Effector memory CD8-positive, alpha-beta T cell (primary cell): ENCODE measurements at regions not wholly inside any gene's neighbourhood (a gene's known extent, or its start where the extent isn't known, plus 50 kb on each side); places are given as distances from the start of the nearest gene placed in this dataset.

Source experiments
- ATAC-seq: fragments of 150-1000 bp; cut with Tn5 transposase; replicated peaks from 2 replicates; pipeline ENCODE4 v1.10.0; 2021; ENCODE audit warnings: mild to moderate bottlenecking, moderate library complexity
- DNase-seq, 3 experiments: peaks; one replicate each; pipeline ENCODE4 v3.0.0; 2021
- H3K27ac Mint-ChIP-seq, 2 donors: one replicate each; pipeline ENCODE4 v1.8.0; 2022; ENCODE audit warnings: mild to moderate bottlenecking in 2 of 2, mixed read lengths in 2 of 2, moderate library complexity in 2 of 2
- H3K27me3 Mint-ChIP-seq, 2 donors: one replicate each; pipeline ENCODE4 v1.8.0; 2022; ENCODE audit warnings: mixed read lengths in 2 of 2
- H3K36me3 Mint-ChIP-seq: one replicate; pipeline ENCODE4 v1.8.0; 2022; ENCODE audit warnings: mild to moderate bottlenecking, moderate library complexity, mixed read lengths; ENCODE audit not compliant: insufficient read depth
- H3K4me1 Mint-ChIP-seq, 2 donors: one replicate each; pipeline ENCODE4 v1.8.0; 2022; ENCODE audit warnings: low read depth in 2 of 2, mixed read lengths in 2 of 2
- H3K4me3 Mint-ChIP-seq, 2 donors: one replicate each; pipeline ENCODE4 v1.8.0; 2022; ENCODE audit warnings: mild to moderate bottlenecking in 2 of 2, mixed read lengths in 2 of 2, moderate library complexity in 2 of 2
- H3K9me3 Mint-ChIP-seq, 2 donors: one replicate each; pipeline ENCODE4 v1.8.0; 2022; ENCODE audit warnings: mixed read lengths in 2 of 2

GRCh38 chr3:89654031-89654430 is 546.6 kb downstream of the EPHA3 start:
- H3K9me3 Mint-ChIP-seq = peaks cover 11 to 14% of the 10 kb centered on the region in 2 donors
- no peak overlapping the region for H3K27ac Mint-ChIP-seq
- H3K36me3 Mint-ChIP-seq = no peaks in the 10 kb centered on the region
- no peaks in the 10 kb centered on the region for H3K27me3 Mint-ChIP-seq
- no peak for DNase-seq
- H3K4me1 Mint-ChIP-seq = no peaks in the 10 kb centered on the region
- ATAC-seq = no peak
- no peak overlapping the region for H3K4me3 Mint-ChIP-seq

- no peak overlapping the region for H3K27ac Mint-ChIP-seq
- no peaks in the 10 kb centered on the region for H3K4me1 Mint-ChIP-seq
- H3K27me3 Mint-ChIP-seq = no peaks in the 10 kb centered on the region
- ATAC-seq (no peak), DNase-seq (no peak)
- H3K9me3 Mint-ChIP-seq = peaks cover 11 to 13% of the 10 kb centered on the region in 2 donors
- no peak overlapping the region for H3K4me3 Mint-ChIP-seq
- H3K36me3 Mint-ChIP-seq = no peaks in the 10 kb centered on the region
Observed at GRCh38 chr3:89656388-89656787, 549.0 kb downstream of the EPHA3 start.

- no peaks in the 10 kb centered on the region for H3K36me3 Mint-ChIP-seq
- ATAC-seq = no peak
- H3K27me3 Mint-ChIP-seq = no peaks in the 10 kb centered on the region
- H3K4me1 Mint-ChIP-seq = no peaks in the 10 kb centered on the region
- H3K27ac Mint-ChIP-seq = no peak overlapping the region
- peaks cover 9 to 16% of the 10 kb centered on the region in 2 donors for H3K9me3 Mint-ChIP-seq
- H3K4me3 Mint-ChIP-seq = no peak overlapping the region
- DNase-seq = no peak
Observed at GRCh38 chr3:89679686-89680085, 572.3 kb downstream of the EPHA3 start.

GRCh38 chr3:89682556-89682955 is 575.1 kb downstream of the EPHA3 start:
- H3K4me3 Mint-ChIP-seq = no peak overlapping the region
- H3K9me3 Mint-ChIP-seq = peaks cover 11 to 13% of the 10 kb centered on the region in 2 donors
- ATAC-seq (no peak), DNase-seq (no peak)
- H3K36me3 Mint-ChIP-seq = no peaks in the 10 kb centered on the region
- H3K4me1 Mint-ChIP-seq = no peaks in the 10 kb centered on the region
- H3K27ac Mint-ChIP-seq = no peak overlapping the region
- H3K27me3 Mint-ChIP-seq = no peaks in the 10 kb centered on the region

GRCh38 chr3:89685731-89686130 is 578.3 kb downstream of the EPHA3 start:
- Mint-ChIP-seq H3K9me3 (peaks cover 0 to 5% of the 10 kb centered on the region in 2 donors), H3K4me1 (no peaks in the 10 kb centered on the region), H3K36me3 (no peaks in the 10 kb centered on the region), H3K4me3 (no peak overlapping the region), H3K27me3 (no peaks in the 10 kb centered on the region), H3K27ac (no peak overlapping the region)
- ATAC-seq = no peak
- DNase-seq = no peak

GRCh38 chr3:89690646-89691045 is 583.2 kb downstream of the EPHA3 start:
- Mint-ChIP-seq H3K9me3 (no peaks in the 10 kb centered on the region), H3K4me3 (no peak overlapping the region), H3K36me3 (no peaks in the 10 kb centered on the region), H3K27me3 (no peaks in the 10 kb centered on the region), H3K27ac (no peak overlapping the region), H3K4me1 (no peaks in the 10 kb centered on the region)
- ATAC-seq (no peak), DNase-seq (no peak)

GRCh38 chr3:89692601-89693000 is 585.2 kb downstream of the EPHA3 start:
- Mint-ChIP-seq H3K4me3 (no peak overlapping the region), H3K4me1 (no peaks in the 10 kb centered on the region), H3K9me3 (no peaks in the 10 kb centered on the region), H3K27ac (no peak overlapping the region), H3K27me3 (no peaks in the 10 kb centered on the region), H3K36me3 (no peaks in the 10 kb centered on the region)
- no peak for ATAC-seq
- no peak for DNase-seq

- Mint-ChIP-seq H3K36me3 (no peaks in the 10 kb centered on the region), H3K4me1 (no peaks in the 10 kb centered on the region), H3K4me3 (no peak overlapping the region), H3K27me3 (no peaks in the 10 kb centered on the region), H3K9me3 (peaks cover 17 to 18% of the 10 kb centered on the region in 2 donors), H3K27ac (no peak overlapping the region)
- ATAC-seq (no peak), DNase-seq (no peak)
Observed at GRCh38 chr3:89697321-89697916, 590.0 kb downstream of the EPHA3 start.

GRCh38 chr3:89698208-89698830 is 590.9 kb downstream of the EPHA3 start:
- DNase-seq = no peak
- no peak overlapping the region for H3K27ac Mint-ChIP-seq
- no peaks in the 10 kb centered on the region for H3K27me3 Mint-ChIP-seq
- peaks cover 17 to 24% of the 10 kb centered on the region in 2 donors for H3K9me3 Mint-ChIP-seq
- no peak for ATAC-seq
- no peaks in the 10 kb centered on the region for H3K4me1 Mint-ChIP-seq
- H3K36me3 Mint-ChIP-seq = no peaks in the 10 kb centered on the region
- H3K4me3 Mint-ChIP-seq = no peak overlapping the region

- Mint-ChIP-seq H3K27ac (no peak overlapping the region), H3K36me3 (no peaks in the 10 kb centered on the region)
- ATAC-seq = no peak
Observed at GRCh38 chr3:89699229-89699628, 591.8 kb downstream of the EPHA3 start.

GRCh38 chr3:89699771-89700170 is 592.4 kb downstream of the EPHA3 start:
- H3K4me1 Mint-ChIP-seq = no peaks in the 10 kb centered on the region
- no peak overlapping the region for H3K4me3 Mint-ChIP-seq
- H3K9me3 Mint-ChIP-seq = peaks cover 20 to 24% of the 10 kb centered on the region in 2 donors
- no peaks in the 10 kb centered on the region for H3K36me3 Mint-ChIP-seq
- no peaks in the 10 kb centered on the region for H3K27me3 Mint-ChIP-seq
- H3K27ac Mint-ChIP-seq = no peak overlapping the region
- DNase-seq (no peak), ATAC-seq (no peak)

More at GRCh38 chr3:89699229-89699628, 591.8 kb downstream of the EPHA3 start:
- no peaks in the 10 kb centered on the region for H3K4me1 Mint-ChIP-seq
- no peaks in the 10 kb centered on the region for H3K27me3 Mint-ChIP-seq
- DNase-seq = no peak
- peaks cover 17 to 24% of the 10 kb centered on the region in 2 donors for H3K9me3 Mint-ChIP-seq
- no peak overlapping the region for H3K4me3 Mint-ChIP-seq

GRCh38 chr3:89702404-89702803 is 595.0 kb downstream of the EPHA3 start:
- Mint-ChIP-seq H3K9me3 (peaks cover 21 to 34% of the 10 kb centered on the region in 2 donors), H3K4me1 (no peaks in the 10 kb centered on the region), H3K36me3 (no peaks in the 10 kb centered on the region), H3K4me3 (no peak overlapping the region), H3K27ac (no peak overlapping the region), H3K27me3 (no peaks in the 10 kb centered on the region)
- DNase-seq = no peak
- ATAC-seq = no peak

GRCh38 chr3:89713196-89713595 is 605.8 kb downstream of the EPHA3 start:
- ATAC-seq (no peak), DNase-seq (no peak)
- H3K4me3 Mint-ChIP-seq = no peak overlapping the region
- no peaks in the 10 kb centered on the region for H3K27me3 Mint-ChIP-seq
- peaks cover 1 to 17% of the 10 kb centered on the region in 2 donors for H3K9me3 Mint-ChIP-seq
- H3K4me1 Mint-ChIP-seq = no peaks in the 10 kb centered on the region
- no peaks in the 10 kb centered on the region for H3K36me3 Mint-ChIP-seq
- H3K27ac Mint-ChIP-seq = no peak overlapping the region

GRCh38 chr3:89714237-89714636 is 606.8 kb downstream of the EPHA3 start:
- Mint-ChIP-seq H3K36me3 (no peaks in the 10 kb centered on the region), H3K27ac (no peak overlapping the region), H3K4me1 (no peaks in the 10 kb centered on the region), H3K27me3 (no peaks in the 10 kb centered on the region), H3K9me3 (peaks cover 0 to 11% of the 10 kb centered on the region in 2 donors), H3K4me3 (no peak overlapping the region)
- DNase-seq = no peak
- ATAC-seq = no peak
